AG09309 (cell line): ENCODE measurements at regions not wholly inside any gene's neighbourhood (a gene's known extent, or its start where the extent isn't known, plus 50 kb on each side); places are given as distances from the start of the nearest gene placed in this dataset.

Source experiments
- DNase-seq: peaks from one replicate; pipeline ENCODE4 v3.0.0-alpha.2; 2010; ENCODE audit warnings: low read depth
- H3K4me3 ChIP-seq: 2 replicates; pipeline ENCODE4 v1.5.1; 2011; ENCODE audit warnings: mild to moderate bottlenecking, low read depth, low read length, moderate library complexity; ENCODE audit not compliant: control insufficient read depth
- CTCF ChIP-seq: IDR thresholded peaks from 2 replicates; pipeline ENCODE4 v1.5.1; 2011; ENCODE audit warnings: mild to moderate bottlenecking, low read depth, low read length, inconsistent platforms; ENCODE audit not compliant: insufficient read depth, control insufficient read depth; ENCODE audit errors: missing control alignments

GRCh38 chr20:20795721-20796120, 83.3 kb upstream of the RALGAPA2 start:
- H3K4me3 ChIP-seq = no peak overlapping the region
- DNase-seq = no peak

GRCh38 chr20:20795119-20795518, 82.7 kb upstream of the RALGAPA2 start:
- H3K4me3 ChIP-seq = no peak overlapping the region
- no peak for DNase-seq
- TF ChIP-seq CTCF = no peak

More at GRCh38 chr20:20795721-20796120, 83.3 kb upstream of the RALGAPA2 start:
- no peak for TF ChIP-seq CTCF

- no peak for TF ChIP-seq CTCF
- H3K4me3 ChIP-seq = no peak overlapping the region
- DNase-seq = no peak
Measured at GRCh38 chr20:20793591-20793990, 81.1 kb upstream of the RALGAPA2 start.

GRCh38 chr20:20791664-20792568, 79.5 kb upstream of the RALGAPA2 start:
- TF ChIP-seq CTCF = no peak
- no peak overlapping the region for H3K4me3 ChIP-seq
- no peak for DNase-seq

GRCh38 chr20:20788308-20788707, 75.9 kb upstream of the RALGAPA2 start:
- no peak overlapping the region for H3K4me3 ChIP-seq
- no peak for TF ChIP-seq CTCF
- no peak for DNase-seq

- DNase-seq = no peak
- TF ChIP-seq CTCF = no peak
- no peak overlapping the region for H3K4me3 ChIP-seq
Measured at GRCh38 chr20:20786428-20786827, 74.0 kb upstream of the RALGAPA2 start.
